ENCODE measurements at regions not wholly inside any gene's neighbourhood (a gene's known extent, or its start where the extent isn't known, plus 50 kb on each side); places are given as distances from the start of the nearest gene placed in this dataset.

DNA sequence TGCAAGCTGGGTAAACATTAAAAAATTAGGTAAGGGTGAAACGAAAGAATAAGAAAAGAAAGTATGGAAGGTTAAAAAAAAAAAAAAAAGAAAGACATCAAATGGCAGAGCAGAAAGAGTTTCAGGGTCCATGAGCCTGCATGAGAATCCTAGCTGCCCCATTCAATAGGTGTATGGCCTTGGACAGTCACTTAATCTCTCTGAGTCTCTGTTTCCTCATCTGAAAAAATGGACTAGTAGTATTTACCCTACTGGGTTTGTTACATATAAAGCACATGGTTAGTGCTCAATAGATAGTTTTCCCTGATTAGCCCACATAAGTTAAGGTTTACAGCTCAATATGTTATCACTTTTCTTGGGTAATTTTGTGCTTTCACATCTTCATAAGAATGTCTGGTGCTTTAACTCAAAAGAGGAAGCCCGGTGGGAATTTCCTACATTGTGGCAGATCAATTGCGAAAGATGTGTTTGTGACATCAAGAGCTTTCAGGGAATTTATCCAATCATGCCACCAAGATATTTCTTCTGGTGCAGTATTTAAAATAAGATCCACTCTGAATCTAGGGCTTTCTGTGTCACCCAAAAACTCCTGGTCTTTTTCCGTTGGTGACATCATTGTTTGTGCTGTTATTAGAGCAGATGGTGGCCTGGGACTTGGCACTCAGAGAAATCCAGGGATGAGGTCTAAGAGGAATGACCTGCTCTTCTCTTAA is 57.2 kb upstream of the UBE2E1 start:
- H3K36me3 Mint-ChIP-seq (ENCODE audit: low read depth) = no peaks in the 10 kb centered on the region
- H3K4me3 Mint-ChIP-seq = peak overlapping the region; percentile 3
- no peak for DNase-seq
- peak; percentile 25 for ATAC-seq
- no peak overlapping the region for H3K27ac Mint-ChIP-seq
- peaks cover 9% of the 10 kb centered on the region for H3K27me3 Mint-ChIP-seq
- H3K9me3 ChIP-seq (ENCODE audit: control insufficient read depth, low read length, poor library complexity, severe bottlenecking) = no peaks in the 10 kb centered on the region
- H3K4me1 Mint-ChIP-seq = no peaks in the 10 kb centered on the region

DNA sequence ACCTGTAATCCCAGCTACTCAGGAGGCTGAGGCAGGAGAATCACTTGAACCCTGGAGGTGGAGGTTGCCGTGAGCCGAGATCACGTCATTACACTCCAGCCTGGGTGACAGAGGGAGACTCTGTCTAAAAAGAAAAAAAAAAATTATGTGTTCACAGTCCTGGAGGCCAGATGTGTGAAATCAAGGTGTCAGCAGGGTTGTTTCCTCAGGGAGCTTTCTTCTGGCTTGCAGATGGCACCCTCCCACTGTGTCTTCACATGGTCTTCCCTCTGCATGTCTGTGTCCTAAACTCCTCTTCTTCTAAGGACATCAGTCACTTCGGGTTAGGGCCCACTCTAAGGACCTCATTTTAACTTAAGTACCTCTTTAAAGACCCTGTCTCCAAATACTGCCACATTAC is 56.1 kb upstream of the UBE2E1 start:
- Mint-ChIP-seq H3K4me1 (no peaks in the 10 kb centered on the region), H3K27me3 (peaks cover 4% of the 10 kb centered on the region), H3K36me3 (ENCODE audit: low read depth) (no peaks in the 10 kb centered on the region), H3K4me3 (no peak overlapping the region), H3K27ac (no peak overlapping the region)
- no peaks in the 10 kb centered on the region for H3K9me3 ChIP-seq (ENCODE audit: control insufficient read depth, low read length, poor library complexity, severe bottlenecking)
- no peak for ATAC-seq
- DNase-seq = no peak

- Mint-ChIP-seq H3K27me3 (peaks cover 6% of the 10 kb centered on the region), H3K27ac (no peak overlapping the region), H3K36me3 (ENCODE audit: low read depth) (no peaks in the 10 kb centered on the region), H3K4me1 (no peaks in the 10 kb centered on the region), H3K4me3 (no peak overlapping the region)
- DNase-seq = no peak
- no peak for ATAC-seq
- H3K9me3 ChIP-seq (ENCODE audit: control insufficient read depth, low read length, poor library complexity, severe bottlenecking) = no peaks in the 10 kb centered on the region
Observed at GRCh38 chr3:23750573-23751210, 55.1 kb upstream of the UBE2E1 start.

DNA sequence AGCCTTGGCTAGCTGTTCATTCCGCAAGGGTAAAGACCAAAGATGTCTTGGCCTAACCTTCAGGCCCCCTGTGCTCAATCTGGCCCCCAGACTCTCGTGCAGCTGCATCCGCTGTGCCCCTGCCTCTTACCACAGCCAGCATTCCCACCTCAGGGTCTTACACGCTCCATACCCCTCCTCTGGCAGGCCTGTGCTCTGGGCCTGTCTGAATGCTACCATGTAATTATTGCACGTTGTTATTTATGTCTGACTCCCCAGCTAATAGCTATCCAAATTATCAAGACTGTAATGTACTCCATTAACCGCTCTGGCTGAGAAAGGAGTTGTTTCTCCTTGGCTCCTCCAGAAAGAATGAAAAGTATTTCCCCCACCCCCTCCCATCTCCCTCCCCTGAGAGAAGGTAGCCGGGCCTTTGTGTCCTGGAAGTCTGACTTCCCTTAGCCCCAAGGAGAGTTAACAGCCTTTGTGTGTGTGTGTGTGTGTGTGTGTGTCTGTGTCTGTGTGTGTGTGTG is 54.5 kb upstream of the UBE2E1 start:
- no peaks in the 10 kb centered on the region for H3K36me3 Mint-ChIP-seq (ENCODE audit: low read depth)
- DNase-seq (no peak), ATAC-seq (no peak)
- H3K4me1 Mint-ChIP-seq = no peaks in the 10 kb centered on the region
- no peaks in the 10 kb centered on the region for H3K9me3 ChIP-seq (ENCODE audit: control insufficient read depth, low read length, poor library complexity, severe bottlenecking)
- no peak overlapping the region for H3K27ac Mint-ChIP-seq
- peaks cover 11% of the 10 kb centered on the region for H3K27me3 Mint-ChIP-seq
- no peak overlapping the region for H3K4me3 Mint-ChIP-seq

GRCh38 chr3:23752126-23752525 is 53.6 kb upstream of the UBE2E1 start:
- Mint-ChIP-seq H3K4me3 (no peak overlapping the region), H3K36me3 (ENCODE audit: low read depth) (no peaks in the 10 kb centered on the region), H3K27me3 (peaks cover 14% of the 10 kb centered on the region), H3K4me1 (no peaks in the 10 kb centered on the region), H3K27ac (no peak overlapping the region)
- no peak for ATAC-seq
- DNase-seq = no peak
- H3K9me3 ChIP-seq (ENCODE audit: control insufficient read depth, low read length, poor library complexity, severe bottlenecking) = no peaks in the 10 kb centered on the region

GRCh38 chr3:23754215-23754614 is 51.5 kb upstream of the UBE2E1 start:
- ATAC-seq = no peak
- DNase-seq = no peak
- H3K27ac Mint-ChIP-seq = no peak overlapping the region
- H3K27me3 Mint-ChIP-seq = peaks cover 14% of the 10 kb centered on the region
- H3K4me1 Mint-ChIP-seq = no peaks in the 10 kb centered on the region
- no peak overlapping the region for H3K4me3 Mint-ChIP-seq
- H3K9me3 ChIP-seq (ENCODE audit: control insufficient read depth, low read length, poor library complexity, severe bottlenecking) = no peaks in the 10 kb centered on the region
- H3K36me3 Mint-ChIP-seq (ENCODE audit: low read depth) = no peaks in the 10 kb centered on the region
